GM03348 (cell line): ENCODE measurements at regions not wholly inside any gene's neighbourhood (a gene's known extent, or its start where the extent isn't known, plus 50 kb on each side); places are given as distances from the start of the nearest gene placed in this dataset.
"Not testable (repeated sequence)": the region's sequence is repeated elsewhere in the genome, so short reads cannot be mapped to it uniquely, and the experiment has no call there.

Experiments
- DNase-seq: peaks from one replicate; pipeline ENCODE4 v3.0.0; 2012; ENCODE audit warnings: low spot score

- DNase-seq = no peak
Measured at GRCh38 chr16:64297863-64298600, 823.8 kb downstream of the CDH11 start.

- no peak for DNase-seq
Measured at GRCh38 chr16:64295466-64295865, 826.4 kb downstream of the CDH11 start.

GRCh38 chr16:64292953-64293352, 828.9 kb downstream of the CDH11 start:
- DNase-seq = no peak

- DNase-seq = no peak
Measured at GRCh38 chr16:64292161-64292560, 829.7 kb downstream of the CDH11 start.

GRCh38 chr16:64290461-64290860, 831.4 kb downstream of the CDH11 start:
- DNase-seq = no peak

- no peak for DNase-seq
Measured at GRCh38 chr16:64287655-64288528, 834.0 kb downstream of the CDH11 start.

- DNase-seq = no peak
Measured at GRCh38 chr16:64282181-64282580, 839.7 kb downstream of the CDH11 start.

GRCh38 chr16:64280317-64280716, 841.5 kb downstream of the CDH11 start:
- no peak for DNase-seq

- DNase-seq = peak; percentile 17
Measured at GRCh38 chr16:64278196-64278595, 843.7 kb downstream of the CDH11 start.

- DNase-seq = no peak
Measured at GRCh38 chr16:64276646-64277045, 845.2 kb downstream of the CDH11 start.

- no peak for DNase-seq
Measured at GRCh38 chr16:64272028-64272427, 849.8 kb downstream of the CDH11 start.

- DNase-seq = peak; percentile 7
Measured at GRCh38 chr16:64269756-64270155, 852.1 kb downstream of the CDH11 start.

- DNase-seq = no peak
Measured at GRCh38 chr16:64265756-64266155, 856.1 kb downstream of the CDH11 start.

GRCh38 chr16:64260631-64261401, 861.0 kb downstream of the CDH11 start:
- not testable (repeated sequence) for DNase-seq

- no peak for DNase-seq
Measured at GRCh38 chr16:64254443-64255367, 867.2 kb downstream of the CDH11 start.

- DNase-seq = no peak
Measured at GRCh38 chr16:64253525-64253924, 868.3 kb downstream of the CDH11 start.

GRCh38 chr16:64253096-64253495, 868.8 kb downstream of the CDH11 start:
- DNase-seq = peak; percentile 22

- DNase-seq = no peak
Measured at GRCh38 chr16:64251742-64252141, 870.1 kb downstream of the CDH11 start.

GRCh38 chr16:64250866-64251265, 871.0 kb downstream of the CDH11 start:
- peak; percentile 24 for DNase-seq

- no peak for DNase-seq
Measured at GRCh38 chr16:64242492-64242891, 879.4 kb downstream of the CDH11 start.

- peak; percentile 7 for DNase-seq
Measured at GRCh38 chr16:64240586-64240985, 881.3 kb downstream of the CDH11 start.
